22Rv1 (cell line): ENCODE measurements at regions not wholly inside any gene's neighbourhood (a gene's known extent, or its start where the extent isn't known, plus 50 kb on each side); places are given as distances from the start of the nearest gene placed in this dataset.

Experiments
- CTCF ChIP-seq: fragments of 450-650 bp; IDR thresholded peaks from 2 replicates; pipeline ENCODE4 v1.5.1; 2017; ENCODE audit warnings: mild to moderate bottlenecking
- ZFX ChIP-seq: fragments of 450-650 bp; IDR thresholded peaks from 2 replicates; pipeline ENCODE4 v1.6.1; 2017; ENCODE audit warnings: antibody characterized with exemption, borderline replicate concordance

GRCh38 chr15:39365161-39365560 lies 215.7 kb upstream of the THBS1 start:
- TF ChIP-seq CTCF (no peak), ZFX (no peak)
